GM13977 (cell line): ENCODE measurements at regions not wholly inside any gene's neighbourhood (a gene's known extent, or its start where the extent isn't known, plus 50 kb on each side); places are given as distances from the start of the nearest gene placed in this dataset.

Experiments used
- DNase-seq: peaks from one replicate; pipeline ENCODE4 v3.0.0; 2012; ENCODE audit warnings: low spot score
- CTCF ChIP-seq: IDR thresholded peaks from 2 replicates; pipeline ENCODE4 v1.5.1; 2012; ENCODE audit warnings: mild to moderate bottlenecking, control low read depth; ENCODE audit not compliant: insufficient read depth; ENCODE audit errors: extremely low read depth, missing control alignments
- in situ Hi-C: fragments of 300-500 bp; cut with MboI; formaldehyde crosslinking; loops from one replicate; pipeline ENCODE4 v1.12.0; 2022; ENCODE audit warnings: low sequenced_read_pairs, low pct_unique_long_range_greater_than_20kb, mixed read lengths, inconsistent platforms; ENCODE audit not compliant: unreplicated experiment

GRCh38 chr5:145189746-145190145 is 645.4 kb downstream of the PRELID2 start:
- in situ Hi-C loops, result no loop called here
- DNase-seq, result no peak
- no peak for TF ChIP-seq CTCF

GRCh38 chr5:145180371-145180770 is 654.8 kb downstream of the PRELID2 start:
- in situ Hi-C loops, result no loop called here
- DNase-seq, result no peak
- TF ChIP-seq CTCF, result no peak

- TF ChIP-seq CTCF, result no peak
- no peak for DNase-seq
- in situ Hi-C loops, result no loop called here
Measured at GRCh38 chr5:145178641-145179523, 656.3 kb downstream of the PRELID2 start.

DNA sequence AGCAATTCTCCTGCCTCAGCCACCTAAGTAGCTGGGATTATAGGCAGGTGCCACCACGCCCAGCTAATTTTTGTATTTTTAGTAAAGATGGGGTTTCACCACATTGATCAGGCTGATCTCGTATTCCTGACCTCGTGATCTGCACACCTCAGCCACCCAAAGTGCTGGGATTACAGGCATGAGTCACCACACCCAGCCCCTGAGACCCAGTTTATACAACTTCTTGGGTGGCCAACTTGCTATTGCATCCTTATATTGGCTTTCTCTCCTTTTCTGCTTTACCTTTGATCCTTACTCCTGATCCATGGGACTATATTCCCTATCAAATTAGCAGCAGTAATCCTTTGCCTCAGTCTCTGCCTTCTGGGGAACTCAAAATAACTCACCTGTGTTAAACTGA is 659.1 kb downstream of the PRELID2 start:
- TF ChIP-seq CTCF, result no peak
- DNase-seq, result no peak
- in situ Hi-C loops, result no loop called here

GRCh38 chr5:145166110-145166509 is 669.0 kb downstream of the PRELID2 start:
- in situ Hi-C loops, result no loop called here
- no peak for DNase-seq
- no peak for TF ChIP-seq CTCF

DNA sequence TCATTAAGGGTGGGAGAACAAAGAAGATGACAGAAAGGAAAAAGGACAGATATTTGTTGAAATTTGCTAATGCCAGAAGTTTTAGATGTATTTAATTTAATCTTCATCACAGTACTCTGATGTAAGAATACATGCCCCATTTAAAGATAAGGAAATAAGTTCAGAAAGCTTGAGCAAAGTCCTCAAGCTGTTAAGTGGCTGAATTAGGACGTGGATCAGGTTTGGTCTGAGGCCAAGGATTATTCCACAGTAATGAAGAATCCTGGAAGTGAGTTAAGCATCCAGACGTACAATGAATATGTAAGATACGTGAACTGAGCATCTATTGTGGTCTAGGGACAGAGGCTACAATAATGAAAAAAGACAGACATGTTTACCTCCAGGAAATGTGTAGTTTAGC is 671.3 kb downstream of the PRELID2 start:
- in situ Hi-C loops, result no loop called here
- no peak for TF ChIP-seq CTCF
- no peak for DNase-seq

GRCh38 chr5:145162626-145163025 is 672.5 kb downstream of the PRELID2 start:
- DNase-seq, result no peak
- in situ Hi-C loops, result no loop called here
- no peak for TF ChIP-seq CTCF
